Glutamatergic neuron (in vitro differentiated cells): ENCODE measurements at regions not wholly inside any gene's neighbourhood (a gene's known extent, or its start where the extent isn't known, plus 50 kb on each side); places are given as distances from the start of the nearest gene placed in this dataset.

ENCODE experiments used
- DNase-seq: peaks from one replicate; pipeline ENCODE4 v3.0.0; 2022
- H3K27ac Mint-ChIP-seq: one replicate; pipeline ENCODE4 v1.8.0; 2020; ENCODE audit warnings: mild to moderate bottlenecking, mixed read lengths, inconsistent platforms; ENCODE audit not compliant: unreplicated experiment
- H3K27me3 Mint-ChIP-seq: one replicate; pipeline ENCODE4 v1.8.0; 2020; ENCODE audit warnings: mild to moderate bottlenecking, moderate library complexity, mixed read lengths, inconsistent platforms; ENCODE audit not compliant: unreplicated experiment
- H3K36me3 Mint-ChIP-seq: one replicate; pipeline ENCODE4 v1.8.0; 2020; ENCODE audit warnings: mild to moderate bottlenecking, mixed read lengths, inconsistent platforms; ENCODE audit not compliant: unreplicated experiment
- H3K4me1 Mint-ChIP-seq: one replicate; pipeline ENCODE4 v1.8.0; 2020; ENCODE audit warnings: mild to moderate bottlenecking, low read depth, mixed read lengths, inconsistent platforms; ENCODE audit not compliant: unreplicated experiment
- H3K4me3 Mint-ChIP-seq: one replicate; pipeline ENCODE4 v1.8.0; 2020; ENCODE audit warnings: mild to moderate bottlenecking, mixed read lengths, inconsistent platforms; ENCODE audit not compliant: unreplicated experiment
- H3K9me3 Mint-ChIP-seq: one replicate; pipeline ENCODE4 v1.8.0; 2020; ENCODE audit warnings: mild to moderate bottlenecking, moderate library complexity, mixed read lengths, inconsistent platforms; ENCODE audit not compliant: unreplicated experiment
- TF ChIP-seq, protein P1 (sequence below): fragments of 200-600 bp; sonication (generic); IDR thresholded peaks from one replicate; pipeline ENCODE4 v1.5.0; 2021; ENCODE audit not compliant: partially characterized antibody, unreplicated experiment

DNA sequence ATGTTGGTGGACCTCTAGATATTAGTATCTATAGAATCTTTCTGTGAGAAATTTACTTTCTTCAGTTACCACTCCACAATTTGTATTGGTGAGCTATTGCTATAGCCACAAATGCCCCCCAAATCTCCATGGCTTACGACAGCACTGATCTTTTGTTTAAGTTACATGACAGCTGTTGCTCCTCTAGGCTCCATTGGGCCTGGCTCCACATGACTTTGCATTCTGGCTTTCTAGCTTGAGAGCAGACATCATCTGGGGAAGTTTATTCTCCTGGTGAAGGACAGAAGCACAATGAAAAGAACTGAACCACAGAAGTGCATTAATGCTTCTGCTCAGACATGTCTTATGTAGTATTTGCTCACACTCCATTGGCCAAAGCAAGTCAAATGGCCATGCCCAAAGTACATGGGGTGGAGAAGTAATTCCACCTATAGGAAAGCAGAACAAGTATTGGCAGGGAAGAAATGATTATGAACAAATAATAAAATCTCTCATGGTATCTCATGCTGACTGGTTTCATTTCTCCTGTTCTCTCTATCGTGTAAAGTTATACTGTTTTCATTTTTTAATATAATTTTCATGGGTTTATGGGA, 126.6 kb upstream of the FAM9C start:
- H3K27ac Mint-ChIP-seq, result no peak overlapping the region
- H3K4me1 Mint-ChIP-seq, result no peaks in the 10 kb centered on the region
- no peaks in the 10 kb centered on the region for H3K27me3 Mint-ChIP-seq
- H3K9me3 Mint-ChIP-seq, result peaks cover 3% of the 10 kb centered on the region
- H3K36me3 Mint-ChIP-seq, result no peaks in the 10 kb centered on the region
- no peak overlapping the region for H3K4me3 Mint-ChIP-seq
- TF ChIP-seq, protein P1, sequence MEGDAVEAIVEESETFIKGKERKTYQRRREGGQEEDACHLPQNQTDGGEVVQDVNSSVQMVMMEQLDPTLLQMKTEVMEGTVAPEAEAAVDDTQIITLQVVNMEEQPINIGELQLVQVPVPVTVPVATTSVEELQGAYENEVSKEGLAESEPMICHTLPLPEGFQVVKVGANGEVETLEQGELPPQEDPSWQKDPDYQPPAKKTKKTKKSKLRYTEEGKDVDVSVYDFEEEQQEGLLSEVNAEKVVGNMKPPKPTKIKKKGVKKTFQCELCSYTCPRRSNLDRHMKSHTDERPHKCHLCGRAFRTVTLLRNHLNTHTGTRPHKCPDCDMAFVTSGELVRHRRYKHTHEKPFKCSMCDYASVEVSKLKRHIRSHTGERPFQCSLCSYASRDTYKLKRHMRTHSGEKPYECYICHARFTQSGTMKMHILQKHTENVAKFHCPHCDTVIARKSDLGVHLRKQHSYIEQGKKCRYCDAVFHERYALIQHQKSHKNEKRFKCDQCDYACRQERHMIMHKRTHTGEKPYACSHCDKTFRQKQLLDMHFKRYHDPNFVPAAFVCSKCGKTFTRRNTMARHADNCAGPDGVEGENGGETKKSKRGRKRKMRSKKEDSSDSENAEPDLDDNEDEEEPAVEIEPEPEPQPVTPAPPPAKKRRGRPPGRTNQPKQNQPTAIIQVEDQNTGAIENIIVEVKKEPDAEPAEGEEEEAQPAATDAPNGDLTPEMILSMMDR, result no peak
- DNase-seq, result no peak

DNA sequence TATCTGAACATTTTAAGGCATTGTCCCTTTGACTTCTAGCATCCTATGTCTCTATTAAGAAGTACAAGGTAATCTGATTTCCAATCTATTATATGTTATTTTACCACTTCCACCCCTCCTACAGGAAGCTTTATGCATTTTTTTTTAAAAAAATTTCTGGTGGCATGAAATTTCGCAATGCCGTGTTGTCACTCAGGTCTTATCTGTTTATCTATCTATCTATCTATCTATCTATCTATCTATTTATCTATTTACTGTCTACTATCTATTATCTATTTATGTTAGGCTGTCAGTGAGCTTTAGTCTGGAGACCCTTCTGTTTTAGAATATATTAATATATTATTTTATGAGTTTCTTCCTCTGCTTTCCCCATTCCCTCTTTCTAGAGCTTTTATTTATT, 125.3 kb upstream of the FAM9C start:
- no peak for DNase-seq
- TF ChIP-seq, protein P1, result no peak
- Mint-ChIP-seq H3K4me3 (no peak overlapping the region), H3K36me3 (no peaks in the 10 kb centered on the region), H3K27me3 (no peaks in the 10 kb centered on the region), H3K9me3 (peaks cover 3% of the 10 kb centered on the region), H3K27ac (no peak overlapping the region), H3K4me1 (no peaks in the 10 kb centered on the region)

- TF ChIP-seq, protein P1, result no peak
- no peaks in the 10 kb centered on the region for H3K36me3 Mint-ChIP-seq
- no peak for DNase-seq
- H3K4me1 Mint-ChIP-seq, result peaks cover 3% of the 10 kb centered on the region
- H3K9me3 Mint-ChIP-seq, result peaks cover 3% of the 10 kb centered on the region
- no peak overlapping the region for H3K27ac Mint-ChIP-seq
- H3K27me3 Mint-ChIP-seq, result no peaks in the 10 kb centered on the region
- no peak overlapping the region for H3K4me3 Mint-ChIP-seq
Observed at GRCh38 chrX:13168269-13168668, 123.8 kb upstream of the FAM9C start.

GRCh38 chrX:13167481-13168231, 123.2 kb upstream of the FAM9C start:
- no peak overlapping the region for H3K27ac Mint-ChIP-seq
- DNase-seq, result no peak

More at GRCh38 chrX:13167481-13168231, 123.2 kb upstream of the FAM9C start:
- H3K27me3 Mint-ChIP-seq, result no peaks in the 10 kb centered on the region
- peaks cover 3% of the 10 kb centered on the region for H3K4me1 Mint-ChIP-seq
- H3K4me3 Mint-ChIP-seq, result no peak overlapping the region
- H3K36me3 Mint-ChIP-seq, result no peaks in the 10 kb centered on the region
- H3K9me3 Mint-ChIP-seq, result peaks cover 3% of the 10 kb centered on the region
- TF ChIP-seq, protein P1, result no peak
